Activated CD8-positive, alpha-beta T cell treated with anti-CD3 and anti-CD28 coated beads, Interleukin-2, amount 10 ng/mL, durations not matched to agents 7 days and 5 days (primary cell): ENCODE measurements at regions not wholly inside any gene's neighbourhood (a gene's known extent, or its start where the extent isn't known, plus 50 kb on each side); places are given as distances from the start of the nearest gene placed in this dataset.

Experiments used
- ATAC-seq: fragments of 150-1000 bp; cut with Tn5 transposase; one replicate; pipeline ENCODE4 v1.10.0; 2021; ENCODE audit warnings: moderate library complexity
- CTCF ChIA-PET: fragments of 350-600 bp; sonication (Branson Sonifier 250); formaldehyde crosslinking; loops from one replicate; lab custom pipeline; 2021; ENCODE audit warnings: antibody characterized with exemption; lab: Charles Lee
- POLR2A ChIA-PET: fragments of 350-600 bp; sonication (Branson Sonifier 250); formaldehyde crosslinking; loops from one replicate; lab custom pipeline; 2021; ENCODE audit warnings: antibody characterized with exemption; lab: Charles Lee
- DNase-seq: peaks from one replicate; pipeline ENCODE4 v3.0.0-alpha.2; 2020
- H3K27ac Mint-ChIP-seq: one replicate; pipeline ENCODE4 v1.8.0; 2021; ENCODE audit warnings: mild to moderate bottlenecking, mixed read lengths
- H3K27me3 Mint-ChIP-seq: one replicate; pipeline ENCODE4 v1.8.0; 2021; ENCODE audit warnings: low read depth, mixed read lengths
- H3K36me3 Mint-ChIP-seq: one replicate; pipeline ENCODE4 v1.8.0; 2021; ENCODE audit warnings: low read depth, mixed read lengths
- H3K4me1 Mint-ChIP-seq: one replicate; pipeline ENCODE4 v1.8.0; 2021; ENCODE audit warnings: low read depth, mixed read lengths
- H3K4me3 Mint-ChIP-seq: one replicate; pipeline ENCODE4 v1.8.0; 2021; ENCODE audit warnings: mild to moderate bottlenecking, mixed read lengths
- H3K9me3 Mint-ChIP-seq: one replicate; pipeline ENCODE4 v1.8.0; 2022; ENCODE audit warnings: mixed read lengths; ENCODE audit not compliant: insufficient read depth

- Mint-ChIP-seq H3K27ac (no peak overlapping the region), H3K4me3 (no peak overlapping the region), H3K9me3 (peaks cover 3% of the 10 kb centered on the region), H3K27me3 (no peaks in the 10 kb centered on the region), H3K4me1 (peaks cover 8% of the 10 kb centered on the region), H3K36me3 (no peaks in the 10 kb centered on the region)
- ATAC-seq (no peak), DNase-seq (no peak)
- ChIA-PET POLR2A (no interaction called here), CTCF (no interaction called here)
Measured at GRCh38 chr5:120382833-120383232, 81.3 kb upstream of the PRR16 start.

GRCh38 chr5:120386981-120387380 lies 77.1 kb upstream of the PRR16 start:
- Mint-ChIP-seq H3K27ac (no peak overlapping the region), H3K4me3 (no peak overlapping the region), H3K36me3 (no peaks in the 10 kb centered on the region), H3K9me3 (no peaks in the 10 kb centered on the region), H3K4me1 (peaks cover 17% of the 10 kb centered on the region), H3K27me3 (no peaks in the 10 kb centered on the region)
- ChIA-PET POLR2A (no interaction called here), CTCF (no interaction called here)
- DNase-seq (no peak), ATAC-seq (no peak)

DNA sequence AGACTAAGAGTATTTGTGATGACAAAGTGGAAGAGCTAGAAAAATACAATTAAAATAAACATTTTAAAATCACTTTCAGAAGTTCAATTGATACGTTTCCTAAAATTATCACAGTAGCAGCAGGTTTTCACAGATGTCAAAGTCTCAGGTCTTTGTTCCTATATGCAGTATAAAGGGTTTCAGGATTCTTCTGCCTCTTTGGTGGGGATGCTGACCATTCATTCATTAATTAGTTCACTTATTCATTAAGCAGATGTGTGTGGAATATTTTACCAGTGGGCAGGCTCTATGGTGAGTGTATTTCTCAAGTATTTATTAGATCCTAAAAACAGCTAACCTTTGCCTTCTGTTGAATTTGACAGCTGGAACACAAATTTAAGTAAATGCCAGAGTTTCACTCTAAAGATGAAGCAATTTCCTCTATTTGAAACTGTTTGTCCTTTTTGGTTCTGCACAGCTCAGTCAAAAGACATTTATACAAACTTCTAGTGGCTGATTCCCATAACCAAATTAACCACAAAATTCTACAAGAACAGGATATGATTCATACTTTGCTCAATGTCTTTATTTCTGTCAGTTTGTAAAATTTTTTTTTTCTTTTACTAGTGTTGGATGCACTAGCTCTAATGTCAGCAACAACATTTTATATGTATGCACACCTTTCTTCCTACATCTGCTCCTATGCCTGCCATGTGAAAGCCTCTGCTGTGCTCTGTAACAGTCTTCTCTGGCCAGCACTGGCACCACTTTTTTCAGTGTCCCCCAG lies 75.9 kb upstream of the PRR16 start:
- H3K27me3 Mint-ChIP-seq: no peaks in the 10 kb centered on the region
- peak; percentile 76 for ATAC-seq
- DNase-seq: no peak
- H3K36me3 Mint-ChIP-seq: no peaks in the 10 kb centered on the region
- H3K4me1 Mint-ChIP-seq: peaks cover 17% of the 10 kb centered on the region
- H3K9me3 Mint-ChIP-seq: no peaks in the 10 kb centered on the region
- CTCF ChIA-PET: no interaction called here
- POLR2A ChIA-PET: no interaction called here
- H3K4me3 Mint-ChIP-seq: peak overlapping the region; percentile 24
- peak overlapping the region; percentile 81 for H3K27ac Mint-ChIP-seq

- no peak overlapping the region for H3K27ac Mint-ChIP-seq
- no peak for DNase-seq
- no peak for ATAC-seq
- H3K4me1 Mint-ChIP-seq: no peaks in the 10 kb centered on the region
- CTCF ChIA-PET: no interaction called here
- H3K9me3 Mint-ChIP-seq: no peaks in the 10 kb centered on the region
- H3K4me3 Mint-ChIP-seq: no peak overlapping the region
- H3K36me3 Mint-ChIP-seq: no peaks in the 10 kb centered on the region
- POLR2A ChIA-PET: no interaction called here
- H3K27me3 Mint-ChIP-seq: peaks cover 2% of the 10 kb centered on the region
Measured at GRCh38 chr5:120394259-120394658, 69.8 kb upstream of the PRR16 start.

DNA sequence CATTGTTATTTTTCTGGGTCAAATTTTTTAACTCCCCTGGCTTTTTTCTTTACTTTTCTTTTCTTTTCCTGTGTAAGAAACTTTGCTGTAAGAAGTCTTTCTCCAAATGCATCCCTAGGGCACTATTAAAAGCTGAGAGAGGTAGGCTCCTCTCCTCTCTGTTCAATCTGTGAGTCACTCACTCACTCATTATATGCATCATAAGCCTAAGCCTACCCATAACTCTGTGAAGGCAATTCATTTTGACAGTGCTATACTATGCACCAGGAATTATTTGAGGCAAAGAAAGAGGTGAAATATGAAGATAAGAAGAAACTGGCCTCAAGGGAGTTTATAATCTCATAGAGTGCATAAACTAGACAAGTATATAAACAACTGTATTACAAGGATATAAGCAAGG lies 67.9 kb upstream of the PRR16 start:
- no peak for ATAC-seq
- Mint-ChIP-seq H3K4me1 (no peaks in the 10 kb centered on the region), H3K27me3 (peaks cover 2% of the 10 kb centered on the region), H3K36me3 (no peaks in the 10 kb centered on the region), H3K9me3 (no peaks in the 10 kb centered on the region), H3K4me3 (no peak overlapping the region), H3K27ac (no peak overlapping the region)
- ChIA-PET POLR2A (no interaction called here), CTCF (no interaction called here)
- no peak for DNase-seq

- H3K9me3 Mint-ChIP-seq: no peaks in the 10 kb centered on the region
- H3K27ac Mint-ChIP-seq: no peak overlapping the region
- H3K36me3 Mint-ChIP-seq: no peaks in the 10 kb centered on the region
- no peak for DNase-seq
- H3K27me3 Mint-ChIP-seq: peaks cover 2% of the 10 kb centered on the region
- H3K4me1 Mint-ChIP-seq: no peaks in the 10 kb centered on the region
- ChIA-PET CTCF (no interaction called here), POLR2A (no interaction called here)
- no peak overlapping the region for H3K4me3 Mint-ChIP-seq
- ATAC-seq: no peak
Measured at GRCh38 chr5:120400356-120400755, 63.7 kb upstream of the PRR16 start.

DNA sequence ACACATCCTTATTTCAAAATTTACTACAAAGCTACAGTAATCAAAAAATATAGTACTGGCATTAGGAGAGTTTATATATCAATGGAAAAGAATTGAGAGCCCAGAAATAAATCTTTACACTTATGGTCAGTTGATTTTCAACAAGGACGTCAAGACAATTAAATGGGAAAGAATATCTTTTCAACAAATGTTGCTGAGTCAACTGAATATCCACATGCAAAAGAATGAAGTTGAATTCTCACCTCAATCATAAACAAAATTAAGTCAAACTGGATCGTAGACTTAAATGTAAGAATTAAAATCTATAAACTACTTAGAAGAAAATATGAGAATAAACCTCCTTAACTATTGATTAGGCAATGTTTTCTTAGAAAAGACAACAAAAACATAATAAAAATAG lies 61.5 kb upstream of the PRR16 start:
- CTCF ChIA-PET: no interaction called here
- Mint-ChIP-seq H3K4me1 (no peaks in the 10 kb centered on the region), H3K9me3 (no peaks in the 10 kb centered on the region), H3K27ac (no peak overlapping the region), H3K27me3 (no peaks in the 10 kb centered on the region), H3K4me3 (no peak overlapping the region), H3K36me3 (no peaks in the 10 kb centered on the region)
- POLR2A ChIA-PET: no interaction called here
- DNase-seq (no peak), ATAC-seq (no peak)

DNA sequence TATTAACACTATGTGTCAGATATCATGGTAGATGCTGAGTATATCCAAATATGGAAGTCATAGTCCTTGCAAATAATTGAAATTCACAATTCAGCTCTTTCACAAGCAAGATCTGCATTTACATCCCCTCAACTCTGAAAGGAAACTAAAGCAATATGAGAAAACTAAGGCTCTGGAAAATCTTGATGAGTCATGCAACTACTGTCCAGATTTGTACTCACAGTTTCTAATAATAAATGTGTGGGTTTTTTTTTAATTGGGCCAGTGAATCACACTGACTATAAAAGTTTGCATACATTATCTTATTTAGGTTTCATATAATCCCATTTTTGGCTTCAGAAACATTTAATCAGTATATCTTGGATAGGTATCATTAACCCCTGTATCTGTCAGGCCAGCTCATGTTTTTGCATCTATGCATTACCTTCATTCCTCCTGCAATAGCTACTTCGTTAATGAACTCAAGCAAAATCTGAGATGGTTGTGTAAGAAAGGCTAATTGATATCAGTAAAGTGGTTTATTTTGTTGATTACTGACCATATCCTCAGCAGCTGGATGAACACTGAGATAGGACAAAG lies 58.7 kb upstream of the PRR16 start:
- ATAC-seq (no peak), DNase-seq (no peak)
- Mint-ChIP-seq H3K9me3 (no peaks in the 10 kb centered on the region), H3K4me1 (no peaks in the 10 kb centered on the region), H3K36me3 (no peaks in the 10 kb centered on the region), H3K4me3 (no peak overlapping the region), H3K27ac (no peak overlapping the region), H3K27me3 (no peaks in the 10 kb centered on the region)
- POLR2A ChIA-PET: no interaction called here
- CTCF ChIA-PET: no interaction called here

GRCh38 chr5:120405923-120406322 lies 58.2 kb upstream of the PRR16 start:
- ATAC-seq (no peak), DNase-seq (no peak)
- no peak overlapping the region for H3K27ac Mint-ChIP-seq
- H3K27me3 Mint-ChIP-seq: no peaks in the 10 kb centered on the region
- no peak overlapping the region for H3K4me3 Mint-ChIP-seq
- H3K9me3 Mint-ChIP-seq: no peaks in the 10 kb centered on the region
- POLR2A ChIA-PET: no interaction called here
- no peaks in the 10 kb centered on the region for H3K36me3 Mint-ChIP-seq
- CTCF ChIA-PET: no interaction called here
- no peaks in the 10 kb centered on the region for H3K4me1 Mint-ChIP-seq

DNA sequence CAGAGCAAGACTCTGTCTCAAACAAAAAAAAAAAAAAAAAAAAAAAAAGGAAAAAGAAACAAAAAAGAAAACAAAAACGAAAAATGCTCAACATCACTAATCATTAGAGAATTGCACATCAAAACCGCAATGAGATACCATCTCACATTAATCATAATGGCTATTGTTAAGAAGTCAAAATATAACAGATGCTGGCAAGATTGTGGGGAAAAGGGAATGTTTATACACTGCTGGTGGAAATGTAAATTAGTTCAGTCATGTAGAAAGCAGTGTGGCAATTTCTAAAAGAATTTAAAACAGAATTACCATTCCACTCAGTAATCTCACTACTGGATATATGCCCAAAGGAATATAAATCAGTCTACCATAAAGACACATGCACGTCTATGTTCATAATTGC lies 50.4 kb upstream of the PRR16 start:
- POLR2A ChIA-PET: no interaction called here
- no peaks in the 10 kb centered on the region for H3K9me3 Mint-ChIP-seq
- H3K27ac Mint-ChIP-seq: no peak overlapping the region
- DNase-seq (no peak), ATAC-seq (no peak)
- H3K36me3 Mint-ChIP-seq: no peaks in the 10 kb centered on the region
- no peaks in the 10 kb centered on the region for H3K4me1 Mint-ChIP-seq
- H3K27me3 Mint-ChIP-seq: no peaks in the 10 kb centered on the region
- H3K4me3 Mint-ChIP-seq: no peak overlapping the region
- CTCF ChIA-PET: no interaction called here
